ENCODE measurements at regions not wholly inside any gene's neighbourhood (a gene's known extent, or its start where the extent isn't known, plus 50 kb on each side); places are given as distances from the start of the nearest gene placed in this dataset.
"Not testable (repeated sequence)": the region's sequence is repeated elsewhere in the genome, so short reads cannot be mapped to it uniquely, and the experiment has no call there.

DNA sequence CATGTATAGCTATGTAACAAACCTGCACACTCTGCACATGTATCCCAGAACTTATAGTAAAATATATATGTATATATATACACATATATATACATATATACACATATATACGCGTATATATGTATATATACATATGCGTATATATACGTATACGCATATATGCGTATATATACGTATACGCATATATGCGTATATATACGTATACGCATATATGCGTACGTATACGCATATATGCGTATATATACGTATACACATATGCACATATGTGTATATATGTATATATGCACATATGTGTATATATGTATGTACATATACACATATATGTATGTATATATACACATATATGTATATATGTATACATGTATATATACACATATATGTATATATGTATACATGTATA is 57.1 kb upstream of the VSIG4 start:
- TF ChIP-seq, protein P1, sequence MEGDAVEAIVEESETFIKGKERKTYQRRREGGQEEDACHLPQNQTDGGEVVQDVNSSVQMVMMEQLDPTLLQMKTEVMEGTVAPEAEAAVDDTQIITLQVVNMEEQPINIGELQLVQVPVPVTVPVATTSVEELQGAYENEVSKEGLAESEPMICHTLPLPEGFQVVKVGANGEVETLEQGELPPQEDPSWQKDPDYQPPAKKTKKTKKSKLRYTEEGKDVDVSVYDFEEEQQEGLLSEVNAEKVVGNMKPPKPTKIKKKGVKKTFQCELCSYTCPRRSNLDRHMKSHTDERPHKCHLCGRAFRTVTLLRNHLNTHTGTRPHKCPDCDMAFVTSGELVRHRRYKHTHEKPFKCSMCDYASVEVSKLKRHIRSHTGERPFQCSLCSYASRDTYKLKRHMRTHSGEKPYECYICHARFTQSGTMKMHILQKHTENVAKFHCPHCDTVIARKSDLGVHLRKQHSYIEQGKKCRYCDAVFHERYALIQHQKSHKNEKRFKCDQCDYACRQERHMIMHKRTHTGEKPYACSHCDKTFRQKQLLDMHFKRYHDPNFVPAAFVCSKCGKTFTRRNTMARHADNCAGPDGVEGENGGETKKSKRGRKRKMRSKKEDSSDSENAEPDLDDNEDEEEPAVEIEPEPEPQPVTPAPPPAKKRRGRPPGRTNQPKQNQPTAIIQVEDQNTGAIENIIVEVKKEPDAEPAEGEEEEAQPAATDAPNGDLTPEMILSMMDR (IDR thresholded peaks at IDR 0.05; ENCODE audit: low read length) = not testable (repeated sequence)
- TF ChIP-seq EZH2 (optimal IDR thresholded peaks at IDR 0.05; ENCODE audit: low read depth, low read length) = not testable (repeated sequence)
